SK-N-SH treated with all-trans-retinoic acid at 6 μM for 48 hours (cell line): ENCODE measurements at regions not wholly inside any gene's neighbourhood (a gene's known extent, or its start where the extent isn't known, plus 50 kb on each side); places are given as distances from the start of the nearest gene placed in this dataset.
"Not testable (repeated sequence)": the region's sequence is repeated elsewhere in the genome, so short reads cannot be mapped to it uniquely, and the experiment has no call there.

Experiments
- ATAC-seq: fragments of 200-7000 bp; cut with Tn5 transposase; 3 replicates; pipeline ENCODE4 v1.9.1; 2020; ENCODE audit warnings: mild to moderate bottlenecking, moderate library complexity
- ARNTL ChIP-seq: fragments of 450-650 bp; formaldehyde crosslinking; IDR thresholded peaks from 2 replicates; pipeline ENCODE4 v1.5.0; 2020; ENCODE audit warnings: low read depth, mild to moderate bottlenecking, moderate library complexity, borderline replicate concordance
- BACH2 ChIP-seq: fragments of 250-450 bp; sonication (Bioruptor Pico); IDR thresholded peaks from 2 replicates; pipeline ENCODE4 v1.9.0; 2021; ENCODE audit warnings: mild to moderate bottlenecking, borderline replicate concordance
- CSDC2 ChIP-seq: fragments of 250-450 bp; sonication (Bioruptor Pico); IDR thresholded peaks from 2 replicates; pipeline ENCODE4 v1.5.0; 2020; ENCODE audit warnings: mild to moderate bottlenecking, moderate library complexity
- ESRRG ChIP-seq: fragments of 250-450 bp; sonication (Bioruptor Pico); IDR thresholded peaks from 2 replicates; pipeline ENCODE4 v1.6.1; 2021; ENCODE audit warnings: mild to moderate bottlenecking
- GLIS3 ChIP-seq: fragments of 250-450 bp; sonication (Bioruptor Pico); IDR thresholded peaks from 2 replicates; pipeline ENCODE4 v1.5.0; 2020; ENCODE audit warnings: mild to moderate bottlenecking, moderate library complexity
- ISL1 ChIP-seq: fragments of 250-450 bp; sonication (Bioruptor Pico); IDR thresholded peaks from 2 replicates; pipeline ENCODE4 v2.1.2; 2022; ENCODE audit warnings: mild to moderate bottlenecking, moderate library complexity
- OSR1 ChIP-seq: fragments of 250-450 bp; sonication (Bioruptor Pico); IDR thresholded peaks from 2 replicates; pipeline ENCODE4 v1.8.0; 2022; ENCODE audit warnings: moderate library complexity, mild to moderate bottlenecking, inconsistent platforms
- RARB ChIP-seq: fragments of 250-450 bp; sonication (Bioruptor Pico); IDR thresholded peaks from 2 replicates; pipeline ENCODE4 v1.8.0; 2021; ENCODE audit warnings: mild to moderate bottlenecking, moderate library complexity
- TCF4 ChIP-seq: fragments of 250-450 bp; sonication (Bioruptor Pico); IDR thresholded peaks from 2 replicates; pipeline ENCODE4 v1.8.0; 2021; ENCODE audit warnings: mild to moderate bottlenecking, moderate library complexity, borderline replicate concordance
- TSHZ2 ChIP-seq: fragments of 250-450 bp; sonication (Bioruptor Pico); IDR thresholded peaks from 2 replicates; pipeline ENCODE4 v1.5.0; 2020; ENCODE audit warnings: mild to moderate bottlenecking, moderate library complexity
- ZC3H10 ChIP-seq: fragments of 250-450 bp; sonication (Bioruptor Pico); IDR thresholded peaks from 2 replicates; pipeline ENCODE4 v1.5.1; 2021; ENCODE audit warnings: mild to moderate bottlenecking, moderate library complexity
- ZFP3 ChIP-seq: fragments of 250-450 bp; sonication (Bioruptor Pico); IDR thresholded peaks from 2 replicates; pipeline ENCODE4 v1.5.0; 2020; ENCODE audit warnings: mild to moderate bottlenecking, moderate library complexity
- ZFP30 ChIP-seq: fragments of 450-650 bp; formaldehyde crosslinking; IDR thresholded peaks from 2 replicates; pipeline ENCODE4 v1.5.0; 2022; ENCODE audit warnings: mild to moderate bottlenecking, moderate library complexity
- ZNF565 ChIP-seq: fragments of 450-650 bp; formaldehyde crosslinking; conservative IDR thresholded peaks from 2 replicates; pipeline ENCODE4 v1.5.0; 2020; ENCODE audit warnings: low read depth, mild to moderate bottlenecking, moderate library complexity
- ZNF70 ChIP-seq: fragments of 450-650 bp; formaldehyde crosslinking; IDR thresholded peaks from 2 replicates; pipeline ENCODE4 v1.5.0; 2020; ENCODE audit warnings: mild to moderate bottlenecking, moderate library complexity
- ZNF8 ChIP-seq: fragments of 450-650 bp; formaldehyde crosslinking; IDR thresholded peaks from 2 replicates; pipeline ENCODE4 v1.5.0; 2020; ENCODE audit warnings: mild to moderate bottlenecking, moderate library complexity
- TF ChIP-seq, protein P1 (sequence below): fragments of 250-450 bp; sonication (Bioruptor Pico); IDR thresholded peaks from 2 replicates; pipeline ENCODE4 v1.5.1; 2021; ENCODE audit warnings: mild to moderate bottlenecking, moderate library complexity
- TF ChIP-seq, protein P2 (sequence below): fragments of 250-450 bp; sonication (Bioruptor Pico); IDR thresholded peaks from 2 replicates; pipeline ENCODE4 v1.8.0; 2021; ENCODE audit warnings: low read depth, mild to moderate bottlenecking, moderate library complexity, borderline replicate concordance

DNA sequence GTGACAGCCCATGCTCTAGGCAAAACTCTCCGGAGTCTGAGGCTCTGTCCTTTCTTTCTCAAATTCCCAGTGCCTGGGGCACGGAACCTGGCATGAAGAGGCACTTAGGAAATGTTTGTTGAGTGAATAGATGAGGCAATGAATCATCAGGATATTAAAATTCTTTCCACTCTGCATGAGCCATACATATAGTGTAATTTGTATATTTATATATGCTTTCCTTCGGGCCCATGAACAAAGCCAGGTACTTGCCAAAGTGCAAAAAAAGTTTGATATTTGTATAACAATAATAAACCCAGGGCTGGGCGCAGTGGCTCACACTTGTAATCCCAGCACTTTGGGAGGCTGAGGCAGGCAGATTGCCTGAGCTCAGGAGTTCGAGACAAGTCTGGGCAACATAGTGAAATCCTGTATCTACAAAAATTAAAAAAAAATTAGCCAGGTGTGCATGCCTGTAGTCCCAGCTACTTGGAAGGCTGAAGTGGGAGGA, 212.3 kb upstream of the ZNF217 start:
- peak; percentile 67 for ATAC-seq
- TF ChIP-seq ISL1 (CRISPR knock-in tag) (peak; percentile 53), ZC3H10 (CRISPR knock-in tag) (no peak)

GRCh38 chr20:53804920-53805894, 211.6 kb upstream of the ZNF217 start:
- TF ChIP-seq ARNTL (CRISPR knock-in tag) = no peak
- TF ChIP-seq, protein P1, sequence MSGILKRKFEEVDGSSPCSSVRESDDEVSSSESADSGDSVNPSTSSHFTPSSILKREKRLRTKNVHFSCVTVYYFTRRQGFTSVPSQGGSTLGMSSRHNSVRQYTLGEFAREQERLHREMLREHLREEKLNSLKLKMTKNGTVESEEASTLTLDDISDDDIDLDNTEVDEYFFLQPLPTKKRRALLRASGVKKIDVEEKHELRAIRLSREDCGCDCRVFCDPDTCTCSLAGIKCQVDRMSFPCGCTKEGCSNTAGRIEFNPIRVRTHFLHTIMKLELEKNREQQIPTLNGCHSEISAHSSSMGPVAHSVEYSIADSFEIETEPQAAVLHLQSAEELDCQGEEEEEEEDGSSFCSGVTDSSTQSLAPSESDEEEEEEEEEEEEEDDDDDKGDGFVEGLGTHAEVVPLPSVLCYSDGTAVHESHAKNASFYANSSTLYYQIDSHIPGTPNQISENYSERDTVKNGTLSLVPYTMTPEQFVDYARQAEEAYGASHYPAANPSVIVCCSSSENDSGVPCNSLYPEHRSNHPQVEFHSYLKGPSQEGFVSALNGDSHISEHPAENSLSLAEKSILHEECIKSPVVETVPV (CRISPR knock-in tag) = no peak
- TF ChIP-seq BACH2 (CRISPR knock-in tag) = no peak
- no peak for TF ChIP-seq OSR1 (CRISPR knock-in tag)
- no peak for TF ChIP-seq ZNF565 (CRISPR knock-in tag)
- no peak for TF ChIP-seq GLIS3
- no peak for TF ChIP-seq ZFP3 (CRISPR knock-in tag)
- TF ChIP-seq RARB (CRISPR knock-in tag) = no peak
- TF ChIP-seq TSHZ2 (CRISPR knock-in tag) = no peak
- no peak for TF ChIP-seq ZFP30 (CRISPR knock-in tag)
- no peak for TF ChIP-seq TCF4 (CRISPR knock-in tag)
- TF ChIP-seq, protein P2, sequence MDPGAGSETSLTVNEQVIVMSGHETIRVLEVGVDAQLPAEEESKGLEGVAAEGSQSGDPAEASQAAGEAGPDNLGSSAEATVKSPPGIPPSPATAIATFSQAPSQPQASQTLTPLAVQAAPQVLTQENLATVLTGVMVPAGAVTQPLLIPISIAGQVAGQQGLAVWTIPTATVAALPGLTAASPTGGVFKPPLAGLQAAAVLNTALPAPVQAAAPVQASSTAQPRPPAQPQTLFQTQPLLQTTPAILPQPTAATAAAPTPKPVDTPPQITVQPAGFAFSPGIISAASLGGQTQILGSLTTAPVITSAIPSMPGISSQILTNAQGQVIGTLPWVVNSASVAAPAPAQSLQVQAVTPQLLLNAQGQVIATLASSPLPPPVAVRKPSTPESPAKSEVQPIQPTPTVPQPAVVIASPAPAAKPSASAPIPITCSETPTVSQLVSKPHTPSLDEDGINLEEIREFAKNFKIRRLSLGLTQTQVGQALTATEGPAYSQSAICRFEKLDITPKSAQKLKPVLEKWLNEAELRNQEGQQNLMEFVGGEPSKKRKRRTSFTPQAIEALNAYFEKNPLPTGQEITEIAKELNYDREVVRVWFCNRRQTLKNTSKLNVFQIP = no peak
- no peak for TF ChIP-seq ZNF70
- ATAC-seq = peak; percentile 63

GRCh38 chr20:53804308-53804707, 210.7 kb upstream of the ZNF217 start:
- not testable (repeated sequence) for ATAC-seq

DNA sequence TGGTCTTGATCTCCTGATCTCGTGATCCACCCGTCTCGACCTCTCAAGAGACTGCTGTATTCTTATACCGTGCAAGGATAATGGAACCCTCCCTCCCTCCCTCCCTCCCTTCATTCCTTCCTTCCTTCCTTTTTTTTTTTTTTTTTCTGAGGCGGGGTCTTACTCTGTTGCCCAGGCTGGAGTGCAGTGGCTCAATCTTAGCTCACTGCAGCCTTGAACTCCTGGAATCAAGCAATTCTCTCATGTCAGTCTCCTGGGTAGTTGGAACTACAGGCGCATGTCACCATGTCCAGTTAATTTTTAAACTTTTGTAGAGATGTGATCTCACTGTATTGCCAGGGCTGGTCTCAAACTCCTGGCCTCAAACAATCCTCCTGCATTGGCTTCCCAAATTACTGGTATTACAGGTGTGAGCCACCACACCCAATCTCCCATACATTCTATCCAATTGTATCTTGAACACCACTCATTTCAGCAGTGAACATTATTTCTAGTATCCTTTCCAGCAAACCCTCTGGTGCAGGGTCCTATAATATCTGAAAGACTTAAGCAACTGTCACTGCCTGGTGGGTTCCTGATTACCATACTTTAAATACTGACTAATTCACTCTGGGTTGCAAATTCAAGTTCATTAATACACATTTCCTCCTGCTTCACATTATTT, 210.0 kb upstream of the ZNF217 start:
- TF ChIP-seq CSDC2 (CRISPR knock-in tag) = no peak
- TF ChIP-seq ISL1 (CRISPR knock-in tag) = no peak
- no peak for TF ChIP-seq RARB (CRISPR knock-in tag)
- TF ChIP-seq ESRRG (CRISPR knock-in tag) = no peak
- TF ChIP-seq, protein P1 (CRISPR knock-in tag) = no peak
- TF ChIP-seq, protein P2 = no peak
- TF ChIP-seq ZC3H10 (CRISPR knock-in tag) = no peak
- TF ChIP-seq ZNF8 = no peak
- no peak for TF ChIP-seq OSR1 (CRISPR knock-in tag)
- ATAC-seq = no peak
